Erythroblast (primary cell): ENCODE measurements at regions not wholly inside any gene's neighbourhood (a gene's known extent, or its start where the extent isn't known, plus 50 kb on each side); places are given as distances from the start of the nearest gene placed in this dataset.
"Not testable (repeated sequence)": the region's sequence is repeated elsewhere in the genome, so short reads cannot be mapped to it uniquely, and the experiment has no call there.

ENCODE experiments used
- GATA1 ChIP-seq: IDR thresholded peaks from 2 replicates; pipeline ENCODE4 v1.6.1; 2011; ENCODE audit warnings: low read depth, mild to moderate bottlenecking, control low read depth, low read length, moderate library complexity
- POLR2A ChIP-seq: IDR thresholded peaks from 2 replicates; pipeline ENCODE4 v1.6.1; 2011; ENCODE audit warnings: mild to moderate bottlenecking, low read length

- not testable (repeated sequence) for TF ChIP-seq POLR2A, GATA1
Observed at GRCh38 chr12:84446478-84446877, 466.1 kb downstream of the SLC6A15 start.
